GM04503 (cell line): ENCODE measurements at regions not wholly inside any gene's neighbourhood (a gene's known extent, or its start where the extent isn't known, plus 50 kb on each side); places are given as distances from the start of the nearest gene placed in this dataset.
"Not testable (repeated sequence)": the region's sequence is repeated elsewhere in the genome, so short reads cannot be mapped to it uniquely, and the experiment has no call there.

Experiments used
- DNase-seq: peaks from one replicate; pipeline ENCODE4 v3.0.0-alpha.2; 2012; ENCODE audit warnings: low read depth

DNA sequence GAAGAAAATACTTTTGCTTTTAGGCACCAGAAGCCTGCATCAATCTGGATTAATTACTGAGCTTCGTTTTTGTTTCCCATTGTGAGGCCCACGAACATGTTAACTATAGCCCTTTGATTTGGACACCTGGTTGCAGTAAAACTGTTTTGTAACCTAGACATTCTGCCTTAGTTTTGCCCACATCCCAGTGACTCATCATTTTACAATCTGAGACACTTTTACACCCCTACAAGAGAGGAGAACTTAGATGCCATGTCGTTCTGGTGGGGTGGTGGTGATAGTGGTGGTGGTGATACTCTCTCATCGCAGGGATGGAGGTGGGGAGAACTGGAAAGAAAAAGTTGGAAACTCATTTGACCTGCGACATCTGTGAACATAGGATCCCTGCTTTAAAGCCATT is 1257.2 kb downstream of the ADGRL3 start:
- DNase-seq: no peak

GRCh38 chr4:62455871-62456270 is 1255.7 kb downstream of the ADGRL3 start:
- no peak for DNase-seq

DNA sequence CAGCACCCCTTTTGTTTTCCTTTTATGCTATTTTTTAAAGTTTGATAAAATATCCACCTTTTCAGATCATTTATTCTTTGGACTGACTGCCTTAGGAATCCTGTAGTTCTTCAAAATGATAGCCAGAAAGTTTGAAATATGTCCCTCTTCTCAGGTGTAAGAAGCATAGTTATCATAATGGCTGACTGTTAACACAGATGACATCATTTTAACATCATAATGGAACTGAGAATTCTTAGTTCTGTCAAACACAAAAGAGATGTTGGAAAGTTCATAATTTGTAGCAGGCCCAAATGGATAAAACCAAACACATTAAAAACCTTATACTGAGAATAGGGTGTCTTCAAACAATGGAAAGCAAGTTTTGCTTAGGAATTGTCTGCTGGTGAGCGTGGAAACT is 1254.4 kb downstream of the ADGRL3 start:
- DNase-seq: no peak

DNA sequence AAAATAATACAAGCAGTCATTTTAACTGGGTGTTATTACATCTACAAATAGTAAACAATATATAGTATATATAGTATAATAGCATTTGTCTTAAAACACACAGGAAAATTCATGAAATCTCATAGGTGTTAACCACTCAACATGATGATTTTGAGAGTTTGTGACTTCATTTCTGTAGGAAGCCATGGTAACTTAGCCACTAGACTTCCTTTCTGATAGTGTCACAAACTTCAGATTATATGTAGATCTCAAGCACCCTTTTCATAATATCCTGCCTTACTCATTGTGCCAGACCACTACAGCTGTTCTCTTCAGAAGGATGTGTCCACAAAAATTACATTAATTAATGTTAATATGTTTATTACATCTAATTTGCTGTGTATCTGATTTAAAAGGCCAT is 1250.6 kb downstream of the ADGRL3 start:
- DNase-seq: no peak

DNA sequence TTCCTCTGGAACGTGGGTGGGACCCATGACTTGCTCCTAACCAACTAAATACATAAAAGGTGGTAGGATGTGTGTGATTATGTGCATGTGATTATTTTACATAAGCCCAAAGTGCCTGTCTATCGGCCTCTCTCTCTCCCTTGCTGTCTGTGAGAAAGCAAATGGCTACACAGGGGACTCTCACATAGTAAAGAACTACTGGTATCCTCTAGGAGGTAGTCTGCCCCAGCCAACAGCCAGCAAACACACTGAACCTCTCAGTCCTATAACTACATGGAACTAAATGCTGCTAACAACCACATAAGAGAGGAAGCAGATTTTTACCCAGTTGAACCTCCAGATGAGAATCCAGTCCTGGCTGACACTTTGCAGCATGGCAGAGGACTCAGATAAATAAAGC is 1249.4 kb downstream of the ADGRL3 start:
- no peak for DNase-seq

DNA sequence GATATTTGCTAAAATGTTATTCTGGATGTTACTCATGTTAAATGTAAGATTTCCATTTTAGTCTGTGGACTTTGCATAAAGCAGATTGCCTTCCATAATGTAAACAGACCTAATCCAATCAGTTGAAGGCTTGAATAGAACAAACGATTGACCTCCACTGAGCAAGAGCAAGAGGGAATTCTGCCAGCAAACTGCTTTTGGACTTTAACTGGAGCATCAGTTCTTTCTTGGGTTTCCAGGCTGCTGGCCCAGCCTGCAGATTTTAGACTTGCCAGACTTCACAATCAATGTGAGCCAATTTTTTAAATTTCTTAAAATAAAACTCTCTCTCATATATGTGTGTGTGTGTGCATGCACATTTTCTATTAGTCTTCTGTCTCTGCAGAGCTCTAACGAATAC is 1248.8 kb downstream of the ADGRL3 start:
- no peak for DNase-seq

DNA sequence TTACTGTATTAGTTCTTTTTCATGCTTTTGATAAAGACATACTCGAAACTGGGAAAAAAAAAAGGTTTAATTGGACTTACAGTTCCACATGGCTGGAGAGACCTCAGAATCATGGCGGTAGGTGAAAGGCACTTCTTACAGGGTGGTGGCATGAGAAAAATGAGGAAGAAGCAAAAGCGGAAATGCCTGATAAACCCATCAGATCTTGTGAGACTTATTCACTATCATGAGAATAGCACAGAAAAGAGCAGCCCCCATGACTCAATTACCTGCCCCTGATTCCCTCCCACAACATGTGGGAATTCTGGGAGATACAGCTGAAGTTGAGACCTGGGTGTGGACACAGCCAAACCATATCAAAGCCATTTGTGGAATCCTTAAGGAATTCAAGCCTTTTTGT is 1238.9 kb downstream of the ADGRL3 start:
- DNase-seq: no peak

- DNase-seq: no peak
These were observed 1234.8 kb downstream of the ADGRL3 start for GRCh38 chr4:62434921-62435320.

GRCh38 chr4:62431513-62432231 is 1231.5 kb downstream of the ADGRL3 start:
- DNase-seq: not testable (repeated sequence)

- DNase-seq: no peak
These were observed 1229.2 kb downstream of the ADGRL3 start for GRCh38 chr4:62429297-62429696.

DNA sequence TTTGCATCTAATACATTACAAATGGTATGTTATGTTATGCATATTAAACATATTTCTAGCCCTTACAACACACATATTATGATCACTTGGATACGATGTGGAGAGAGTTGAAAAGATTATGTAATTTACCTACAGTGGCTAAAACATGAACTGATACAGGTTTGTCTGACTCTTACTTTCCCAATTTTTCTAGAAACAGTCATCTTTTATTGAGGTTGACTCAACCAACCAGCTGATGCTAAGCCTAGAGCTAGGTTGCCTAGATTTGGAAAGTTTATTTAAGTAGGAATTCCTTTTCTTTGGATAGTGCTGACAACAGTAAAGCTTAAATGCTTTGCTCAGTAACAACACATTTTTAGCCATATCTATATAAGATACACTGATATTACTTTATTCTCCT is 1215.1 kb downstream of the ADGRL3 start:
- no peak for DNase-seq

- DNase-seq: no peak
These were observed 1214.4 kb downstream of the ADGRL3 start for GRCh38 chr4:62414563-62414962.

- no peak for DNase-seq
These were observed 1210.4 kb downstream of the ADGRL3 start for GRCh38 chr4:62410371-62411003.

DNA sequence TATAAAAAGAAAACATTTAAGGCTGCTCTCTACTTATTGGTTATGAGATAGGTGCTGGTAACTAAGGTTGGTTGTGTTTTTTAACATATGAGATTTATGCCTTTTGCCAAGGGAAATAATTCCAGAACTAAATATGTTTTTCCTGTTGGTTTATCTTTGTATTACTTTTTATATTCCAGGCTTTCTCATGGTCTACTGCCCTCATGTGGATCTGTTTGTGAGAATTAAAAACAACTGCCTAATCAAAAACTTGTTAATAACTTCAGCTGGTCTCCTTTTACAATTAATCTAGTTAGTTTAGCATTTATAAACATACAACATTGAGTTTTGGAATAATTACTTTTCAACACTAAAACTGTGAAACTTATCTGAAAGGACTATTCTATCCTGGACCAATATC is 1208.3 kb downstream of the ADGRL3 start:
- no peak for DNase-seq

DNA sequence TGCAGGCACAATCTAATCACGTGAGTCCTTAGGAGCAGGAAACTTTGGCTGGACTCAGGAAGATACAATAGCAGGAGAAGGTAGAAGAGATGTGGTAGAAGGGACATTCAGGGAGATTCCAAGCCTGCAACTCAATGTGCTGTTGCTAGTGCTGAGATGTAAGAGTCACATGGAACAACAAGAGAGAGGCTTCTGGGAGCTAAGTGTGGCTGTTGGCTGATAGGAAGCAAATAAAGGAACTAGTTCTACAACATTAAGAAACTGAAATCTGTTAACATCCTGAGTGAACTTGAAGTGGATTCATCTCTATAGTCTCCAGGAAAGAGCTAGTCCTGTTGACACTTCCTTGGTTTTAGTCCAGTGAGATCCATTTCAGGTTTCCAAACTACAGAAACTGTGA is 1207.4 kb downstream of the ADGRL3 start:
- no peak for DNase-seq

- no peak for DNase-seq
These were observed 1202.1 kb downstream of the ADGRL3 start for GRCh38 chr4:62402088-62402806.

- no peak for DNase-seq
These were observed 1199.1 kb downstream of the ADGRL3 start for GRCh38 chr4:62399242-62399641.

DNA sequence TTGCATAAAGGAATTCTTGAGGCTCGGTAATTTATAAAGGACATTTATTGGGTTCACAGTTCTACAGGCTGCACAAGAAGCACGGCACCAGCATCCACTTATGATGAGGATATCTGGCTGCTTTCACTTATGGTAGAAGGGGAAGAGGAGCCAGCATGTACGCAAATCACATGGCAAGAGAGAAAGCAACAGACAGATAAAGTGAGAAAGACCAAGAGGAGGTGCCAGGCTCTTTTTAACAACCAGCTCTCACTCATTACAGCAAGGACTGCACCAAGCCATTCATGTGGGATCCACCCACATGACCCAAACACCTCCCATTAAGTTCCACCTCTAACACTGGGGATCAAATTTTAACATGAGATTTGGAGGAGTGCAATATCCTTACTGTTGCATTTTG is 1198.2 kb downstream of the ADGRL3 start:
- DNase-seq: no peak

- DNase-seq: no peak
These were observed 1194.6 kb downstream of the ADGRL3 start for GRCh38 chr4:62394766-62395165.

DNA sequence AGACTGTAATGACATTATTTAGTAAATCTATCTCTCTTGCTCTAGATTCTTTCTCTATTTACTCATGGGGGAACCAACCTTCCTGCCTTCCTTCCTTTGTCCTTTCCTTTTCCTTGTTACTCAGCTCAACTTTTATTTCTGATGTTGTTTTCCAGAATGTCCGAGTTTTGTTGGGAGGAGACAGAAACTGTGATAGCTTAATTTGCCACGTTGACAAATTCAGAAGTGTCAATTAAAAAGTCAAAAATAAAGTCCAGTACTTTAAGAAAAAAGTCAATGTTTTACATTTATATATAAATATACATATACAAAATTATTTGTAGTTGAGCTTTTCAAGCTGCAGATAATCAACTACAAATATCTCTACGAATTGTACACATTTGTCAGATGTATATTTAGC is 1187.7 kb downstream of the ADGRL3 start:
- DNase-seq: no peak

- DNase-seq: no peak
These were observed 1177.6 kb downstream of the ADGRL3 start for GRCh38 chr4:62377700-62378099.

GRCh38 chr4:62377245-62377644 is 1177.1 kb downstream of the ADGRL3 start:
- DNase-seq: no peak

- no peak for DNase-seq
These were observed 1166.8 kb downstream of the ADGRL3 start for GRCh38 chr4:62366939-62367338.
